ENCODE measurements at regions not wholly inside any gene's neighbourhood (a gene's known extent, or its start where the extent isn't known, plus 50 kb on each side); places are given as distances from the start of the nearest gene placed in this dataset.

DNA sequence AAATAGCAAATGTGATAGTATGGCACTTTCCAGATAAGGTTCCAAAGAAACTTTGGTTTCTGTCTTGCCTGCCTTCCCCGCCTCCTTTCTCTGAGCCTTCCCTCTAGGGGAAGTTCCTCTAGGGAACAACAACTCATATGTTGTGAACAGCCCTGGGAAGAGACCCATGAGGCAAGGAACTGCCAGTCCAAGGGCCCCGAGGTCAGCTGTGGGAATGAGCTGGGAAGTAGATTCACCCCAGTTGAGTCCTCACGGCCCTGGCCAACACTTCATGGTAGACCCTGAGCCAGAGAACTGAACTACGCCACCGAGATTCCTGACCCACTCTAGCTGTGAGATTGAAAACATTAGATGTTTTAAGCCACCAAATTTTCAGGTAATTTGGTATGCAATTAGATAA lies 154.5 kb upstream of the CCDC68 start:
- no peak overlapping the region for H3K27ac ChIP-seq
- TF ChIP-seq, protein P1, sequence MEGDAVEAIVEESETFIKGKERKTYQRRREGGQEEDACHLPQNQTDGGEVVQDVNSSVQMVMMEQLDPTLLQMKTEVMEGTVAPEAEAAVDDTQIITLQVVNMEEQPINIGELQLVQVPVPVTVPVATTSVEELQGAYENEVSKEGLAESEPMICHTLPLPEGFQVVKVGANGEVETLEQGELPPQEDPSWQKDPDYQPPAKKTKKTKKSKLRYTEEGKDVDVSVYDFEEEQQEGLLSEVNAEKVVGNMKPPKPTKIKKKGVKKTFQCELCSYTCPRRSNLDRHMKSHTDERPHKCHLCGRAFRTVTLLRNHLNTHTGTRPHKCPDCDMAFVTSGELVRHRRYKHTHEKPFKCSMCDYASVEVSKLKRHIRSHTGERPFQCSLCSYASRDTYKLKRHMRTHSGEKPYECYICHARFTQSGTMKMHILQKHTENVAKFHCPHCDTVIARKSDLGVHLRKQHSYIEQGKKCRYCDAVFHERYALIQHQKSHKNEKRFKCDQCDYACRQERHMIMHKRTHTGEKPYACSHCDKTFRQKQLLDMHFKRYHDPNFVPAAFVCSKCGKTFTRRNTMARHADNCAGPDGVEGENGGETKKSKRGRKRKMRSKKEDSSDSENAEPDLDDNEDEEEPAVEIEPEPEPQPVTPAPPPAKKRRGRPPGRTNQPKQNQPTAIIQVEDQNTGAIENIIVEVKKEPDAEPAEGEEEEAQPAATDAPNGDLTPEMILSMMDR (conservative IDR thresholded peaks at IDR 0.05), result no peak

DNA sequence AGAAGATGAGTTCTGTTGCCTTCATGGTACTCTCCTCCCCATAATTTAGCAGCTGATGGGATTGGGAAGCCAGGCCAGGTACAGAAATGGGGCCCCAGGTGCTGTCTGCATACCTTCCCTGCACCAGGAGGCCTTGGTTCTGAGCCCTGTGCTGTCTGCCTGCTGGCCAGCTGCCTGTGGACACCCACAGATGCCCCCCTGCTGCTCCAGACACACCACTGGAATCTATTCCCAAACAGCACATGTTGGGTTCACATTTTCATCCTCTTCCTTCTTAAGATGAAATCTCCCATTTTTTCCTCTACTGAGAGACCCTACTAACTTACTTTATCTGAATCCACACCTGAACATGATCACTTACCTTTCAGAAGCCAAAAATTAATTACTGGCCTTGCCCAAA lies 152.0 kb upstream of the CCDC68 start:
- no peak overlapping the region for H3K27ac ChIP-seq
- TF ChIP-seq, protein P1 (conservative IDR thresholded peaks at IDR 0.05), result no peak

DNA sequence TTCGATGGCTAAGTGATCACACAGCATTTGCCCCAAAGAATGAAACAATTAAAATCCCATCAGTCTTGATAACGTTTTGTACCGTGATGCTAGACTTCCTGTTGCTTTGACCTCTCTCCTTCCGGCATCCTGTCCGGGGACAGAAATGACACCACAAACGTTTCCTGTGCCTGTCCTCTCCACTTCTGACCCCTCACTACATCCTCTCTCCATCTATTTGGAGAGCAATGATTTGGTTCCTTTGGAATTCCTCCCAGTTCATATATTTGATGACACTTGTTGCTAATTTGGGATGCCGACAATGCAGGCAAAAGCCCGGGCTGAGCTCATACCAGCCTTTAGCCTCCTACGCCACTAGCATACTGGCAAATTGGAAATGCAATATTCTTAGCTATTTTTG lies 151.2 kb upstream of the CCDC68 start:
- TF ChIP-seq, protein P1 (conservative IDR thresholded peaks at IDR 0.05), result no peak
- H3K27ac ChIP-seq, result no peak overlapping the region

DNA sequence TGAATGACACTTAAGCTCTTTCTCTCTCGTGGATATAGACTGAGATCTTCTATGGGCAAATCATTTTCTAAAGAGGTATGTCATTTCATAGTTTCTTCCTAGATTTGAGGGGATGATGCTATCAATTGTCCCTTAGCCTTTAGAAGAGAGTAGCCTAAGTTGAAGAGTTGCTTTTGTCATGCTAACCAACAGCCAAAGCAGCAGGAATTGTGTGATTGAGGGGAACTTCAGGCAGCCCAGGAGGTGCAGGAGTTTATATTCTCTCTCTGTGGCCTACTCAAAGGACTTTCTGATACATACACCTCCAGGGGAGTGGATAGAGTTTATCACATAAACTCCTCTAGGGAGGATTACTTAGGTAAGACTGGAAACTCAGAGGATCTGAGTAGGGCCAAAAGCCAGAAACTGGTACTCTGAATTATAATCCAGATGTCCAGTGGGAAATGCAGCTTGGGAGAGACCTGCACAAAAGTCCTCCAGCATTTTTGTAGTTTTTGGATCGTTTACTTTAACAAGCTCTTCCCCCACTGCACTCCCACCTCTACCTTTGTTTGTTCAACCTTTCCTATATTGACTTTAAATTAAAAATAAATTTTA lies 150.7 kb upstream of the CCDC68 start:
- H3K27ac ChIP-seq, result no peak overlapping the region
- TF ChIP-seq, protein P1 (conservative IDR thresholded peaks at IDR 0.05), result no peak

DNA sequence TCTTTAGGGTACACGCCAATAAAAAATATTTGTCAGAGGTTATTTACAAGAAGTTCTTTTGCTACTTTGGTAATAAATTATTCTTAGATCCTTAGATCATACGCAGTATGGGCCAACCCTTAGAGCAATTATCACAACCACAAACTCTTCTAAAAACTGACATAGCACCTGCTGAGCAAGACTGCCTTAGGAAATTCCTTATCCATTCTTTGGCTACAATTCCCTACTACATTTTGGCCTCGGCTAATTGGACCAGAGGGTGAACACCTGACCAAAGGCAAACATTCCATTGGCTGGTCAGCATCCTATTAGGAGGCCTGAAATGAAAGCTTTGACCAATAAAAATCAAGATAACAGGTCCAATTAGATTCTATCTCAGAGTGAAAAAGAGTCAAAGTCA lies 147.6 kb upstream of the CCDC68 start:
- TF ChIP-seq, protein P1 (conservative IDR thresholded peaks at IDR 0.05), result no peak

DNA sequence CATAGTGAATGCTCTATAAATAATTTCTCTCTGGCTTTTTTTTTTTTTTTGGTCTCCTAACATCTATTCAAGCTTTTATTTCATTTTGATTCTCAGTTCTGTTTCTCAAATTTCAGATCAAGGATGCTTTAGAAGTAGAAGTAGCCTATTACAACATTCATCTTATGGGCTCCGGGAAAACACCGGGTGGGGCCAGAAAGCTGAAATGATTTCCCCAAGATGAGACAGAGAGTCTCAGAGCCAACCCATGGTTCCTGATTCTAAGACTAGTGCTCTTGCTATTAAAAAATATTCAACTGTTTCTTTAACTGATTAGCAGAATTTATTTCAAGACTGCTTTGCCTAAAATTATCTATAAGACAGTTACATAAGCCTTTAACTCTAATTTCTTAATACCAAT lies 147.2 kb upstream of the CCDC68 start:
- H3K27ac ChIP-seq, result no peak overlapping the region
- TF ChIP-seq, protein P1 (conservative IDR thresholded peaks at IDR 0.05), result no peak

More for the DNA sequence above, 147.6 kb upstream of the CCDC68 start:
- H3K27ac ChIP-seq, result no peak overlapping the region

DNA sequence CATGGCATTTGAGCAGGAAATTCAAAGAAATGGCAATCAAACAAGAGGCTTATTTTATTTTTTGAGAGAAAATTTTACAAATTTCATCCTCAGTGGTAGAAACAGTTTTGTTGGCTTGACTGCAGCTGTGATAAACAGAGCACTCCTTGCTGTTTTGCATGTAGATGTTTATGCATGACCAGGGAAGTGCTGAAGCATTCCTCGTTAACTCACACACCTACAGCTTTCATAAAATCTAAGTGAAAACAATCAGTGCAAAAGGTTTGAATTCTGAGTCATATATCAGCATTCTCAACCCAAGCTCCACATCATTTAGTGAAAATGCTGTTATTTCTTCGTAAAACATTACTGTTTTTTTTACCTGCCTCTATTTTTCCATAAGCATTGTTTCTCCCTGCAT lies 146.6 kb upstream of the CCDC68 start:
- no peak overlapping the region for H3K27ac ChIP-seq
- TF ChIP-seq, protein P1 (conservative IDR thresholded peaks at IDR 0.05), result no peak

All from VCaP (cell line).